RWPE1 (cell line): ENCODE measurements at regions not wholly inside any gene's neighbourhood (a gene's known extent, or its start where the extent isn't known, plus 50 kb on each side); places are given as distances from the start of the nearest gene placed in this dataset.

Experiments
- CTCF ChIA-PET: fragments of 350-600 bp; sonication (Branson Sonifier 250); formaldehyde crosslinking; extraction: SDS; loops from one replicate; lab custom pipeline; 2021; lab: Yijun Ruan, JAX
- POLR2A ChIA-PET: fragments of 400-600 bp; formaldehyde crosslinking; extraction: SDS; loops from one replicate; lab custom pipeline; 2020; ENCODE audit warnings: antibody characterized with exemption; ENCODE audit not compliant: low non-redundant PET; lab: Yijun Ruan, JAX
- DNase-seq: peaks from one replicate; pipeline ENCODE4 v3.0.0; 2012; ENCODE audit warnings: low spot score
- H3K27ac ChIP-seq: fragments of 450-650 bp; 2 replicates; pipeline ENCODE4 v1.5.1; 2017
- CTCF ChIP-seq: fragments of 450-650 bp; conservative IDR thresholded peaks from 2 replicates; pipeline ENCODE4 v1.5.1; 2017; ENCODE audit warnings: low read depth, mild to moderate bottlenecking

- CTCF ChIA-PET = interaction anchor here (0.6 kb wide), 1 partner anchor 372 kb away, joined by 3 read pairs; no protein-coding TSS in a partner anchor
- TF ChIP-seq CTCF = no peak
- POLR2A ChIA-PET = no interaction called here
- no peak for DNase-seq
- H3K27ac ChIP-seq = no peak overlapping the region
These were observed 579.7 kb downstream of the CDH11 start for GRCh38 chr16:64542152-64542551.

DNA sequence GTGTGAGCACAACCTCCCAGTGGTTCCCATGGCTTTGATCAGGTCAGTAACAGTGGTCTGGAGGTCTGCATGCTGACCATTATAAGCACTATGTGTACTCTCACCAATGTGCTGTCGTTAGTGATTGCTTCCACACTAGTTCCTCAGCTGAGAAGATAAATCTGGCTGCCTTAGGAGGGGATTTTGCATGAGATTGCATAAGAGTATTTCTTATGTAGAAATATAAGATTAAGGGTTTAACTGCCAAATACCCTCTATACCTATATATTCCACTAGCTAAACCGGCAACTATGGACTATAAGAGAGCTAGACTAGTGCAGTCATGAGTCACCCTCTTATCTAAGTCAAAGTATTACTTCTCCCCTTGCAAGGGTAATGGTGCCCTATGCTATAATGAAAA, 580.2 kb downstream of the CDH11 start:
- no peak overlapping the region for H3K27ac ChIP-seq
- POLR2A ChIA-PET = no interaction called here
- CTCF ChIA-PET = no interaction called here
- DNase-seq = no peak
- TF ChIP-seq CTCF = no peak

GRCh38 chr16:64540434-64540833, 581.4 kb downstream of the CDH11 start:
- no peak overlapping the region for H3K27ac ChIP-seq
- DNase-seq = no peak
- ChIA-PET CTCF (no interaction called here), POLR2A (no interaction called here)
- TF ChIP-seq CTCF = no peak

DNA sequence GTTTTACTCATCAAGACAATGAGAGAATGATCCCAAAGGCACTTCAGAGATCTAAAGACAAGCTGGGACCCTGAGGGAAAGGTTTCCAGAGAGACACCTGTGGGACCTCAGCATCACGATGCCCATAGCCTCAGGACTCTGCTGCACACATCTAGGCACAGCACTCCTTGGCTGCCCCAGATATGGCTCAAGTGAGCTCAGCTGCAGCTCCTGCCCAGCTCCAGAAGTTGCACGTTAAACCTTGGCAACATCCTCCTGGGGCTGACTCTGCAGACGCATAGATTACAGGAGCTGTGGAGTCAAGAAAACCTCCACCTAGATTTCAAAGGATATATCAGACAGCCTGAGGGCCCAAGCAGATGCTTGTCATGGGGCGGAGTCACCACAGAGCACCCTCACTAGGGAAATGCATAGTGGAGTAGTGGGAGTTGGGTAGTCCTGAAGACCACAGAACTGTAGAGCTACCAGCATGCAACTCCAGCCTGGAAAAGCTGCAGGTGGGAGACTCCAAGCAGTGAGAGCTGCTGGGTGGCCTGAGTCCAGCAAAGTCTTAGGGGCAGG, 582.0 kb downstream of the CDH11 start:
- no peak for TF ChIP-seq CTCF
- CTCF ChIA-PET = no interaction called here
- POLR2A ChIA-PET = no interaction called here
- H3K27ac ChIP-seq = no peak overlapping the region
- DNase-seq = no peak

DNA sequence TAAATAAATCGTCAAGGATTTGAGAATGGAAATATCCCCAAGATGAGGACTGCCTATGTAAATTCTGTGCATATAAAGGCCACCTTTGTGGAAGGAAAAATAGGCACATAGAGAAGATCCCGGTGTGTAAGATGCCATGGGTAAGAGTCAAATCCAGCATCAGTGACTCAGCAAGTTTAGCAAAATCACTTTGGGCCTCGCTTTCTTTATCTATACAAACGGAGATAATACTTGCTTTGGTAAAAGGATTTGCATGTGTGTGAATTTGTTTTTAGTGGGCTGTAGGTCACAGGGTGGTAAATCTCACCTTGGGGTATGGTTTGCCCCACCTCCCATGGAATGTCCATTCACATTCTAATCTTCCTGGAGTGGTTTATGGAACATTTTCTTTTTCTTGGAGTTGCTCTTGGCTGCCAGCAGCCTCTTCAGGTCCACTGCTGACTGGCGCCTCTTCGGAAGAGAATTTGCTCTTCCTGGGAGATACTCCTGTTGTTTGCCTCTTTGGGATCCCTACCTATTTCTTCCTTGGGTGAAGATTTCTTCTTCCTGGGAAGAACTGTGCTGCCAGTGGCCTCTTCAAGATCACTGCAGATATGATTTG, 587.6 kb downstream of the CDH11 start:
- CTCF ChIA-PET = no interaction called here
- no peak overlapping the region for H3K27ac ChIP-seq
- no peak for TF ChIP-seq CTCF
- POLR2A ChIA-PET = no interaction called here
- no peak for DNase-seq

DNA sequence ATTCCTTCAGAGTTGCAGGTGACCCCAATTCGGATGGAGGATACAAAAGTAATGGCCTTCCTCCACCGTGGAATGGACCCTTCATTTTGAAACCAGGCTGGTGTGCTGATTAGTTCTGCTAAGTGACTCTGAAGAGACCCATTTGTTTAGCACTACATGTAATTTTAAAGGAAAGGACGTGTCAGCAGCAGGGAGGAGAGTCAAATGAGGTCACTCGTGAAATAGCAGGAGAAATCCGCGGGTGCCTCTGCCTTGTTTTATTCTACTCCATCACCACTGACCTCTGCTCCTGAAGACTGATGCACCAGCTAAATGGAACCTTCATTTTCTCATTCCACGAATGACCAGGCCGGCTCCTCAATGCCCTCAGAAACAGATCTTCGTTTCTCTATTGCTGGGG, 589.2 kb downstream of the CDH11 start:
- no peak for TF ChIP-seq CTCF
- no peak for DNase-seq
- POLR2A ChIA-PET = no interaction called here
- CTCF ChIA-PET = no interaction called here
- H3K27ac ChIP-seq = no peak overlapping the region
